ENCODE measurements at regions not wholly inside any gene's neighbourhood (a gene's known extent, or its start where the extent isn't known, plus 50 kb on each side); places are given as distances from the start of the nearest gene placed in this dataset.

DNA sequence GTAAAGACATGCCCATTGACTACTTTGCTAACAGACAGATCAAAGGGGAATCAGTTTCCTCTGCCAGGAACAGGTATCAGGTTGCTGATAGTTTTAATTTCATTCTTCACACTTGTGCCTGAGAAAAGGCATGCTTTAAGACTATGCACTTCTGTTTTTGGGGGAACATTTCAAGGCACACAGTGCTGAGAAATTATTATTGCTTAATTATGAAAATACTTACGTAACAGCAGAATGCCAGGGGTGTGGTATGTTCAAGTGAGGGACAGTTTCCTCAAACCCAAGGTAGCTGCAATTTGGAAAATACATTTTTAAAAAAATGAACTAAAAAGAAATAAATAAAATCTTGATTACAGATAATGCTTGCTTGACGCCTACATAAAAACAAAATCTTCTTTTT, 1746.1 kb upstream of the PIK3C3 start:
- H3K4me1 ChIP-seq (ENCODE audit: insufficient read depth, low read length, severe bottlenecking): no peaks in the 10 kb centered on the region
- H3K4me2 ChIP-seq (ENCODE audit: low read length): no peak overlapping the region
- no peak overlapping the region for H3K9ac ChIP-seq (ENCODE audit: low read length)
- no peaks in the 10 kb centered on the region for H3K27me3 ChIP-seq (ENCODE audit: insufficient read depth, low read length)
- TF ChIP-seq EZH2 (IDR thresholded peaks at IDR 0.05; ENCODE audit: borderline replicate concordance, low read length): no peak
- TF ChIP-seq, protein P1, sequence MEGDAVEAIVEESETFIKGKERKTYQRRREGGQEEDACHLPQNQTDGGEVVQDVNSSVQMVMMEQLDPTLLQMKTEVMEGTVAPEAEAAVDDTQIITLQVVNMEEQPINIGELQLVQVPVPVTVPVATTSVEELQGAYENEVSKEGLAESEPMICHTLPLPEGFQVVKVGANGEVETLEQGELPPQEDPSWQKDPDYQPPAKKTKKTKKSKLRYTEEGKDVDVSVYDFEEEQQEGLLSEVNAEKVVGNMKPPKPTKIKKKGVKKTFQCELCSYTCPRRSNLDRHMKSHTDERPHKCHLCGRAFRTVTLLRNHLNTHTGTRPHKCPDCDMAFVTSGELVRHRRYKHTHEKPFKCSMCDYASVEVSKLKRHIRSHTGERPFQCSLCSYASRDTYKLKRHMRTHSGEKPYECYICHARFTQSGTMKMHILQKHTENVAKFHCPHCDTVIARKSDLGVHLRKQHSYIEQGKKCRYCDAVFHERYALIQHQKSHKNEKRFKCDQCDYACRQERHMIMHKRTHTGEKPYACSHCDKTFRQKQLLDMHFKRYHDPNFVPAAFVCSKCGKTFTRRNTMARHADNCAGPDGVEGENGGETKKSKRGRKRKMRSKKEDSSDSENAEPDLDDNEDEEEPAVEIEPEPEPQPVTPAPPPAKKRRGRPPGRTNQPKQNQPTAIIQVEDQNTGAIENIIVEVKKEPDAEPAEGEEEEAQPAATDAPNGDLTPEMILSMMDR (IDR thresholded peaks at IDR 0.05; ENCODE audit: low read length): no peak
- no peaks in the 10 kb centered on the region for H4K20me1 ChIP-seq (ENCODE audit: insufficient read depth, low read length)
- H3K4me3 ChIP-seq (ENCODE audit: low read depth, low read length, poor library complexity, severe bottlenecking): no peak overlapping the region
- no peak overlapping the region for H3K27ac ChIP-seq (ENCODE audit: low read depth, low read length, poor library complexity, severe bottlenecking)
- H3K36me3 ChIP-seq (ENCODE audit: insufficient read depth, low read length): no peaks in the 10 kb centered on the region
- H3F3A ChIP-seq (ENCODE audit: insufficient read depth, low read length): no peaks in the 10 kb centered on the region
- H3K9me3 ChIP-seq (ENCODE audit: low read length): no peaks in the 10 kb centered on the region
- H3K79me2 ChIP-seq (ENCODE audit: insufficient read depth, low read length): no peaks in the 10 kb centered on the region
- no peaks in the 10 kb centered on the region for H3K9me2 ChIP-seq (ENCODE audit: low read depth, low read length)
- no peak overlapping the region for H2AFZ ChIP-seq (ENCODE audit: low read length)

DNA sequence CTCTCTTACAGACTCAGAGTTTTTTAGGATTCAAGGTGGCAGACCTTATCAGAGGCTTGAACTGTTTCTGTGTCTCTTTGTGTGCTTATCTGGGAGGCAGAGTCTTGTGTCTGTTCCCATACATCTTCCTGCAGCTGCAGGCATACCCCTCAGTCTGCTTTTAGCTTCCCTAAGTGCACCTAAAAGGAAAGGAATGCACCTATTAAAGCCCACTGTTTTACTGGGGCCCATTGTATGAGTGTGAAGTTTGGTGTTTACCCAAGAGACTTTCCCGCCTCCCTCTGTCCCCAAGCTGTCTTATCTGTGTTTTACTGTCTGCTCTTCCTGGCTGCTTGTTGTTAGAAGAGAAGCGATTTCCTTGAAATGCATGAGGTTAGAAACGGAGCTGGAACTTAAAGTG, 1757.3 kb upstream of the PIK3C3 start:
- Histone ChIP-seq H3K4me1 (ENCODE audit: insufficient read depth, low read length, severe bottlenecking) (no peaks in the 10 kb centered on the region), H3K9ac (ENCODE audit: low read length) (no peak overlapping the region), H3K36me3 (ENCODE audit: insufficient read depth, low read length) (no peaks in the 10 kb centered on the region), H3K9me2 (ENCODE audit: low read depth, low read length) (no peaks in the 10 kb centered on the region), H3K9me3 (ENCODE audit: low read length) (no peaks in the 10 kb centered on the region), H3K79me2 (ENCODE audit: insufficient read depth, low read length) (no peaks in the 10 kb centered on the region), H4K20me1 (ENCODE audit: insufficient read depth, low read length) (no peaks in the 10 kb centered on the region), H3K27me3 (ENCODE audit: insufficient read depth, low read length) (no peaks in the 10 kb centered on the region), H2AFZ (ENCODE audit: low read length) (no peak overlapping the region), H3K4me2 (ENCODE audit: low read length) (no peak overlapping the region), H3K4me3 (ENCODE audit: low read depth, low read length, poor library complexity, severe bottlenecking) (no peak overlapping the region), H3F3A (ENCODE audit: insufficient read depth, low read length) (no peaks in the 10 kb centered on the region), H3K27ac (ENCODE audit: low read depth, low read length, poor library complexity, severe bottlenecking) (no peak overlapping the region)
- no peak for TF ChIP-seq EZH2 (IDR thresholded peaks at IDR 0.05; ENCODE audit: borderline replicate concordance, low read length)
- TF ChIP-seq, protein P1 (IDR thresholded peaks at IDR 0.05; ENCODE audit: low read length): no peak

DNA sequence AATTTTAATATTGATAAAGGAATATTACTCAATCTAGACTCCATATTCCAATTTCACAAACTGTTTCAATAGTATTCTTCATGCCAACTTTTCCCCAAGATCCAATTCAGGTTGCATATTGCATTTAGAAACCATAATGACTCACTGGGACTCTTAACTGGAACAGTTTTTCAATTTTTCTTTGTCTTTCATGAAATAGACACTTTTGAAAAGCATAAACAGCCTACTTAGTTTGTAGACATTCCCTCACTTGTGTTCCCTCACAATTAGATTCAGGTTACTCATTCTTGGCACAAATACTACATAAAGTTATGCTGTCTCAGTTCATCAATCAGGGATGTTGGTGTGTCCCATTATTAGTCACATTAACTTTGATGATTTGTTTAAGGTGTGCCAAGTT, 1768.4 kb upstream of the PIK3C3 start:
- H3K36me3 ChIP-seq (ENCODE audit: insufficient read depth, low read length): no peaks in the 10 kb centered on the region
- no peaks in the 10 kb centered on the region for H3F3A ChIP-seq (ENCODE audit: insufficient read depth, low read length)
- no peak overlapping the region for H3K4me2 ChIP-seq (ENCODE audit: low read length)
- no peak overlapping the region for H3K9ac ChIP-seq (ENCODE audit: low read length)
- no peak for TF ChIP-seq EZH2 (IDR thresholded peaks at IDR 0.05; ENCODE audit: borderline replicate concordance, low read length)
- TF ChIP-seq, protein P1 (IDR thresholded peaks at IDR 0.05; ENCODE audit: low read length): no peak
- no peaks in the 10 kb centered on the region for H3K9me2 ChIP-seq (ENCODE audit: low read depth, low read length)
- no peaks in the 10 kb centered on the region for H3K9me3 ChIP-seq (ENCODE audit: low read length)
- no peaks in the 10 kb centered on the region for H4K20me1 ChIP-seq (ENCODE audit: insufficient read depth, low read length)
- H3K4me1 ChIP-seq (ENCODE audit: insufficient read depth, low read length, severe bottlenecking): no peaks in the 10 kb centered on the region
- H3K79me2 ChIP-seq (ENCODE audit: insufficient read depth, low read length): no peaks in the 10 kb centered on the region
- no peaks in the 10 kb centered on the region for H3K27me3 ChIP-seq (ENCODE audit: insufficient read depth, low read length)
- H3K27ac ChIP-seq (ENCODE audit: low read depth, low read length, poor library complexity, severe bottlenecking): no peak overlapping the region
- no peak overlapping the region for H2AFZ ChIP-seq (ENCODE audit: low read length)
- H3K4me3 ChIP-seq (ENCODE audit: low read depth, low read length, poor library complexity, severe bottlenecking): no peak overlapping the region
